ENCODE measurements at regions not wholly inside any gene's neighbourhood (a gene's known extent, or its start where the extent isn't known, plus 50 kb on each side); places are given as distances from the start of the nearest gene placed in this dataset.

GRCh38 chr12:93148412-93148811 lies 219.3 kb upstream of the EEA1 start:
- H3K9ac ChIP-seq (ENCODE audit: low read depth, low read length), result no peak overlapping the region
- intact Hi-C loops (cut with micrococcal nuclease) (no loop called here), dilution Hi-C loops (cut with HindIII; ENCODE audit: low sequenced_read_pairs, unreplicated experiment) (no loop called here), in situ Hi-C loops (cut with MboI; ENCODE audit: low sequenced_read_pairs) (no loop called here)
- no peak overlapping the region for H3K56ac ChIP-seq (ENCODE audit: extremely low read depth, insufficient read depth, low read length)
- H2BK120ac ChIP-seq (ENCODE audit: low read depth, low read length), result no peak overlapping the region
- H3K14ac ChIP-seq (replicated peaks; ENCODE audit: low read depth, low read length), result no peak overlapping the region
- WGBS, 2 experiments (ENCODE audit: extremely low coverage in 2 of 2, insufficient read length in 1 of 2), result no CpG with 5 or more reads among the region's 3 CpGs
- no peaks in the 10 kb centered on the region for H3K79me1 ChIP-seq (ENCODE audit: low read depth in 1 of 2, low read length in 2 of 2)
- no peak overlapping the region for H2BK5ac ChIP-seq (ENCODE audit: low read depth, low read length, poor library complexity, severe bottlenecking)
- DNase-seq (no peak), ATAC-seq (ENCODE audit: low read depth) (no peak)
- H3K9me1 ChIP-seq (ENCODE audit: insufficient read depth, low read length), result no peaks in the 10 kb centered on the region; the same call in 1 of the 2 replicates
- no peak overlapping the region for H3K4ac ChIP-seq (ENCODE audit: low read depth, low read length)
- no peak overlapping the region for H3K23ac ChIP-seq (ENCODE audit: low read depth, low read length)
- H3K9me3 ChIP-seq (ENCODE audit: control insufficient read depth, insufficient read depth, low read length), result no peaks in the 10 kb centered on the region
- H3K4me3 ChIP-seq (ENCODE audit: insufficient read depth, low read depth, low read length), result no peak overlapping the region
- H2AK5ac ChIP-seq (ENCODE audit: low read depth, low read length), result no peak overlapping the region
- POLR2A ChIA-PET (ENCODE audit: unreplicated experiment), result no interaction called here
- no peak overlapping the region for H4K8ac ChIP-seq (ENCODE audit: low read depth in 2 of 2, low read length in 2 of 2)
- no peak overlapping the region for H2AK9ac ChIP-seq (replicated peaks; ENCODE audit: low read depth, low read length, poor library complexity)
- H2BK20ac ChIP-seq (ENCODE audit: low read depth, low read length), result no peak overlapping the region
- CTCF ChIA-PET, result interaction anchor here (0.7 kb wide), 1 partner anchor 140 kb away, joined by 3 read pairs; no protein-coding TSS in a partner anchor
- H3K36me3 ChIP-seq (ENCODE audit: control insufficient read depth, insufficient read depth, low read length), result no peaks in the 10 kb centered on the region
- H2BK15ac ChIP-seq (ENCODE audit: low read depth, low read length), result no peak overlapping the region
- H4K5ac ChIP-seq (ENCODE audit: low read depth, low read length), result no peak overlapping the region
- H2AFZ ChIP-seq (replicated peaks; ENCODE audit: low read length, poor library complexity), result no peak overlapping the region
- no peaks in the 10 kb centered on the region for H3K4me1 ChIP-seq (ENCODE audit: control insufficient read depth, insufficient read depth, low read length)
- no peak overlapping the region; the same call in 1 of the 2 replicates for H3K18ac ChIP-seq (ENCODE audit: low read depth, low read length)
- no peaks in the 10 kb centered on the region for H3K27me3 ChIP-seq (ENCODE audit: control insufficient read depth, insufficient read depth, low read length)
- BruUV-seq (replicated peaks), result no TSS peak
- no peak overlapping the region for H3K4me2 ChIP-seq (ENCODE audit: low read depth, low read length)
- no peak overlapping the region for H3K27ac ChIP-seq (ENCODE audit: insufficient read depth, low read length)
- no peak for TF ChIP-seq ELK1 (IDR thresholded peaks at IDR 0.05; ENCODE audit: borderline replicate concordance, low read depth, low read length)
- TF ChIP-seq USF2 (IDR thresholded peaks at IDR 0.05; ENCODE audit: low read depth, low read length), result no peak
- TF ChIP-seq BHLHE40 (IDR thresholded peaks at IDR 0.05; ENCODE audit: low read depth, low read length), result no peak
- no peak for TF ChIP-seq MAFK (IDR thresholded peaks at IDR 0.05; ENCODE audit: low read depth, low read length)
- no peak for TF ChIP-seq RAD21 (IDR thresholded peaks at IDR 0.05; ENCODE audit: low read length)
- TF ChIP-seq CTCF (conservative IDR thresholded peaks at IDR 0.05; ENCODE audit: low read depth, low read length), result no peak
- TF ChIP-seq NFE2L2 (IDR thresholded peaks at IDR 0.05; ENCODE audit: low read depth, low read length), result no peak
- no peak for TF ChIP-seq FOS (IDR thresholded peaks at IDR 0.05; ENCODE audit: low read depth, low read length)
- no peak for TF ChIP-seq MXI1 (IDR thresholded peaks at IDR 0.05; ENCODE audit: borderline replicate concordance, low read depth, low read length)
- no peak for TF ChIP-seq POLR2A (IDR thresholded peaks at IDR 0.05; ENCODE audit: low read depth, low read length)
- TF ChIP-seq CHD1 (IDR thresholded peaks at IDR 0.05; ENCODE audit: low read depth, low read length), result no peak
- TF ChIP-seq CEBPB (IDR thresholded peaks at IDR 0.05; ENCODE audit: low read depth, low read length), result no peak
- no peak for TF ChIP-seq SMC3 (IDR thresholded peaks at IDR 0.05; ENCODE audit: low read depth, low read length)
- TF ChIP-seq RFX5 (IDR thresholded peaks at IDR 0.05; ENCODE audit: low read depth, low read length), result no peak
- no peak for TF ChIP-seq MAZ (IDR thresholded peaks at IDR 0.05; ENCODE audit: borderline replicate concordance, low read depth, low read length)
- TF ChIP-seq RCOR1 (IDR thresholded peaks at IDR 0.05; ENCODE audit: insufficient replicate concordance, low read length), result no peak
- no peaks in the 10 kb centered on the region for H4K20me1 ChIP-seq (ENCODE audit: insufficient read depth, low read length)
- no peak overlapping the region for H4K91ac ChIP-seq (ENCODE audit: insufficient read depth, low read depth, low read length)

Data from IMR-90 (cell line).